Heart left ventricle (tissue), 13 donors: ENCODE measurements at regions not wholly inside any gene's neighbourhood (a gene's known extent, or its start where the extent isn't known, plus 50 kb on each side); places are given as distances from the start of the nearest gene placed in this dataset.
A peak's percentile ranks its signal among the peaks of the same experiment; 100 is the strongest.

ENCODE experiments used
- POLR2A ChIP-seq, 2 donors: fragments of 450-650 bp; IDR thresholded peaks; one replicate each; pipeline ENCODE4 v1.6.1; 2017; ENCODE audit warnings: antibody characterized with exemption in 2 of 2, mild to moderate bottlenecking in 2 of 2, moderate library complexity in 2 of 2
- TF ChIP-seq, protein P1 (sequence below), 12 donors: fragments of 200-600 bp; sonication (generic) in 4 of 12; IDR thresholded peaks; one replicate each; pipeline versions ENCODE4 v1.5.0 to v1.8.0; 2018 to 2022; ENCODE audit warnings: antibody characterized with exemption in 12 of 12, mild to moderate bottlenecking in 5 of 12
- donor health status: ischemic (EF 13 %, LVEDD 7.1; RV severe dilation, severe dysfunction).
- donor health status: DM: no; HTN: yes; CAD: no.
- donor health status: DM: no; HTN: no; CAD: no.
- donor health status: ischemic (EF 25% LVEDD 6.9; RV normal size, moderate dysfunction).
- donor health status: ischemic (EF 25% LVEDD 5.7; RV mildly dilated, moderate dysfunction).
- donor health status: ischemic (EF 35%, LVEDD 5.7; RV mildly dilated, moderate dysfunction).
- donor health status: nonischemic (EF 11% LVEDD 7.7; RV severe dilation, severe dysfunction).
- donor health status: DM: yes; HTN: yes; CAD: no.
- donor health status: PGD.
- donor health status: ischemic (EF 29% LVEDD 5.4; RV normal size, mild dysfunction).
- donor health status: nonischemic (EF 23%, LVEDD 6.1; RV moderate dilation, normal function).

DNA sequence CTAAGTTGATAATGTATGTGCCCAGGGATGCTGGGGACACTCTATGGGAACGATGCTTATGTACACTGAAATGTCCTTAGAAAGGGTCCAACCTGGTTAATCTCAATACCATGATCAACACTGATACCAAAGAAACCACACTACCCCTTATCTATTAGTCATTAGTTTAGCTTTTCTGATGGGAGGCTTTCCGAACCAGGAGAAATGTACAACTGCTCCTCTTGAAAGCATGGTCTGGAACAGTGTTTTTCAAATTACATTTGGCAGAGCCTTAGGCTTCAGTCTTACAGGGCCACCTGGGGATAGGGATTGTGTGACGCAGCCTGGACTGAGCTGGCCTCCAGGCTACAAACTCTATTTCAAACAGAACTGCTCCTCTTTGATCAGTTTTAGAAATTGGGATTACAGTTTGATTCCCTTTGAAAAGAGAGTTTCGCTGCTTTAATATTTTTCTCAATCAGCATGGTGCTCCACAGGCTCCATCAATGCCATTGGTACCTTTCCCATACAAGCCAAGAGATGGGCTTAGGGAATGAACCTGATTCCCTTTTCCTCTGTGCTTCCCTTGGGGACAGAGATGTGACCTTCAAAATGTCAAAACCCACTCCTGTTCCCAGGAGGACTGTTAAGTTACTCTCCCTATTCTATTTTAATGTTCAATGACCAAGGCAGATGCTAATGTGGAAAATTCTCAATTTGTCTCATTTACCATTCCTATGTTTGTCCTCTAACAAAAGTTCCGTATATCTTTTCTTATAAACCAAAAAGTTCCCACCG lies 296.0 kb upstream of the ADAMTS9 start:
- TF ChIP-seq, protein P1, sequence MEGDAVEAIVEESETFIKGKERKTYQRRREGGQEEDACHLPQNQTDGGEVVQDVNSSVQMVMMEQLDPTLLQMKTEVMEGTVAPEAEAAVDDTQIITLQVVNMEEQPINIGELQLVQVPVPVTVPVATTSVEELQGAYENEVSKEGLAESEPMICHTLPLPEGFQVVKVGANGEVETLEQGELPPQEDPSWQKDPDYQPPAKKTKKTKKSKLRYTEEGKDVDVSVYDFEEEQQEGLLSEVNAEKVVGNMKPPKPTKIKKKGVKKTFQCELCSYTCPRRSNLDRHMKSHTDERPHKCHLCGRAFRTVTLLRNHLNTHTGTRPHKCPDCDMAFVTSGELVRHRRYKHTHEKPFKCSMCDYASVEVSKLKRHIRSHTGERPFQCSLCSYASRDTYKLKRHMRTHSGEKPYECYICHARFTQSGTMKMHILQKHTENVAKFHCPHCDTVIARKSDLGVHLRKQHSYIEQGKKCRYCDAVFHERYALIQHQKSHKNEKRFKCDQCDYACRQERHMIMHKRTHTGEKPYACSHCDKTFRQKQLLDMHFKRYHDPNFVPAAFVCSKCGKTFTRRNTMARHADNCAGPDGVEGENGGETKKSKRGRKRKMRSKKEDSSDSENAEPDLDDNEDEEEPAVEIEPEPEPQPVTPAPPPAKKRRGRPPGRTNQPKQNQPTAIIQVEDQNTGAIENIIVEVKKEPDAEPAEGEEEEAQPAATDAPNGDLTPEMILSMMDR (IDR thresholded peaks at IDR 0.05): peak in 3 of 12 donors; percentile 11 to 25 (median 19)
- no peak for TF ChIP-seq POLR2A (IDR thresholded peaks at IDR 0.05)
